HG03439 (cell line): ENCODE measurements at regions not wholly inside any gene's neighbourhood (a gene's known extent, or its start where the extent isn't known, plus 50 kb on each side); places are given as distances from the start of the nearest gene placed in this dataset.
"Not testable (repeated sequence)": the region's sequence is repeated elsewhere in the genome, so short reads cannot be mapped to it uniquely, and the experiment has no call there.

ENCODE experiments used
- ATAC-seq: cut with Tn5 transposase; IDR thresholded peaks from one replicate; pipeline ENCODE4 v1.9.1; 2021; ENCODE audit warnings: mild to moderate bottlenecking, moderate library complexity; ENCODE audit not compliant: unreplicated experiment

DNA sequence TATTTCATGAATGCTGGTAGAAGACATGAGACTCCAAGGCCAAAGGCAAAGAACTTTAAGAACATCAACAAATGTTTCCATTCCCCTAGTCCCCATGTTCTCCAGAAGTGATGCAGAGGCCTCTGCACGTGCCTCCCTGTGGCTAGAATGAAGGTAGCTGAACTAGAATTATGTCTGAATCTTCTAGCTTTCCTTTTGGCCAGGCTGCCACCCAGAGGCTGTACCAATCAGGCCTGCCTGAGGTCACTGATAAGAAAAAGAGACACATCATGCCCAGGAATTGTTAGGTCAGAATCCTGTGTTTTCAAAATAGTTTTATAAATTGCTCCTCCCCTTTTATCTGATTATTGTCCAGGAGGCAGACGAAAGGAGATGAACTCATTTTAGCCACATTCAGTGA is 188.0 kb upstream of the SLC16A7 start:
- ATAC-seq, result no peak

DNA sequence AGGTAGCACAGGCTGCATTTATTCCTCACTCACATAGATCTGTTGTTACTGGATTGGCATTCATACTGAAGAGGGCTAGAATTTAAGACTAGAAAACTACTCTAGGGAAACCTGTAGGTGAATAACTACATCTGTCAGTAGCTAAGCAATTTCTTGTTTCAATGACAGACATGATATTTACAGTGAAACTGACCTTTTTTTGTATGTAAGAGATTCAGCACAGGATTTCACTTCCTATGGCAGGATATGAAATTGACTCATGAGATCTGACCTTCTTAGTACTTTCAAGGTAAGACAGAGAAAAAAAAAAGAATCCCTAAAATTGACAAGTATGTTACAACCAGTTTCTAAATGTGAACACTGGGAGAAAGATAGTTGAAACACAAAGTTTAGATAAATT is 189.8 kb upstream of the SLC16A7 start:
- no peak for ATAC-seq

DNA sequence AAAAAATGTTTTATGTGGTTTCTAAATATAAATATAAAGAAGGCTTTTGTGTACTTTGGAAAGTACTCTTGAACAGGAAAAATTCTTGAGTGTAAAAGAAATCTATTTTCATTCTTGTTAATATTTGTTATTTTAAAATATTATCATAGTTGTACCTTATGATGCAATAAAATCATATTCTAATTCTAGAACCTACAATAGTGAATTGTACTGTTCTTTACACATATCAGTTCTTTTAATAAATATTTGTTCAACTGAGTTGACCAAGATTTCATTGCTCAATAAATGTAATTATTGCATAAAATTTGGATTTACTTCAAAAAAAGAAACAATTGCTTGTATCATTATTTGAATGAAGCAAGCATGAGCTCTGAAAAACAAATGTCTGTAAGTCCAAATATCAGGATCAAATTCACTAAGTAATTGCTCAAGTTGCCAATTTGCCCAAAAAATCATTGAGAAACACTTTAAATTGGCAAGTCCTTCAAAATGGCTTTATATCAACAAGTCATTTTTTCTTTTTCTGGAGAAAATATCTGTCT is 191.6 kb upstream of the SLC16A7 start:
- ATAC-seq, result no peak

DNA sequence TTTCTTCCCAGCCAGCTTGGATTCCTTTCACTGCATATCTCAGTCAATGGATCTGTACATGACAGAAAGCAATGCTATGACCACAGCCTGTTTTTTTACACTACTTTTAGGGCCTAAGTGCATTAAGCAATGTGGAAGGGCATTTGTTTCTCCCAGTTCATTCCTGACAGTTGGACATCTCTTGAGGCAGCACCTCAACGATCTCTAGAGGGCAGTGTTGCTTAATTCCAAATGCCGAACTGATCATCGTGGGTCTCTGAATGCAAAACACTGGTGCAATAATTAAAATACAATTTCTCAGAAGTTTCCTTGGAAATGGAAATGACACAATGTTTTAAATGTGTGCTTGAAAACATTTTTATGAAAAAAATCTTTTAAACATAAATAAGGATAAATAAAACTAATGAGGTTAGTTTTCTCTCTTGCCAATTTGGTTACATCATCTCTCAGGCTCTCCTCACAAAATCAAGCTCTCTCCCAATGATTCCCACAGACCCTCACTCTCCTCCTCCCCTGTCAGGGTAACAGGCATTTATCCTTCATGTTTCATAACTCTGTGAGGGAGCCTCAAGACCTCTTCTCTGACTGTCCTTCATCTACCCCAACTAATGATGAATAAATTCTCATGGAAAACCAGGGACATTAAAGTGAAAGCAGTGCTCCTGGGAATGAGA is 192.4 kb upstream of the SLC16A7 start:
- peak; percentile 64 for ATAC-seq

DNA sequence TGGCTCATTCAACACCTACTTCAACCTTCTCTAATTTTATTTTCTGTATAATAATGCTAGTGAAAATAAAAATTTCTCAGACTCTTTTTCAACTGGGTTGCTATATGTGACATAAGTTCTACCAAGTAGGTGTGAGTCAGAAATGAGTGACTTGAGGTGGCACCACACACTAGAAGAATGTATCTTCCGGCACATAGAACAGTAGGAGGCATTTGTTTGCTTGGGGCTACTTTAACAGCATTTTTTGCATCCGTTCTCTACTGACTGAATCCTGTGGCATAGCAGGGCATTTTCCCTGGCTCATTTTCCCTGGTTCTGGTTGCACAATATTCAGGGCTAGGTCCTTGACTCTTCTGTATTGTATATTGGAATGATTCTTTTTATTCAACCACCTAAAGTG is 194.0 kb upstream of the SLC16A7 start:
- no peak for ATAC-seq

DNA sequence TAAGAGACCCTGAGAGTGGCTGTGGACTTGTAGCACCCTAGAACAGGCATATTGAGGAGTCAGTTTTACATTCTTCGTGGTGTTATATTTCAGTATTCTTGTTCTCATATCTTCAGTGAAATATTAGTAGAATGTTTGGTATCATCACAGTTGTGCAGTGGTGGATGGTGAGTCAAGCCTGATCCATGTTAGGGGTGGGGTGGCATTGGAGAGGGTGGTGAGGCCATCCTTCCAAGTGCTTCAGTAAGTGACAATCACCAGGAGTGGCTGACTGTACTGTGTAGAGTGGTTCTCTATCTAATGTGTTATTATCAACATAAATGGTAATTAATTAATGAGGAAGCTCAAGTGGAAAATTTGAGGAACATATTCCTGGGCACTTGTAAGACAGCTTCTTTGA is 197.7 kb upstream of the SLC16A7 start:
- no peak for ATAC-seq

DNA sequence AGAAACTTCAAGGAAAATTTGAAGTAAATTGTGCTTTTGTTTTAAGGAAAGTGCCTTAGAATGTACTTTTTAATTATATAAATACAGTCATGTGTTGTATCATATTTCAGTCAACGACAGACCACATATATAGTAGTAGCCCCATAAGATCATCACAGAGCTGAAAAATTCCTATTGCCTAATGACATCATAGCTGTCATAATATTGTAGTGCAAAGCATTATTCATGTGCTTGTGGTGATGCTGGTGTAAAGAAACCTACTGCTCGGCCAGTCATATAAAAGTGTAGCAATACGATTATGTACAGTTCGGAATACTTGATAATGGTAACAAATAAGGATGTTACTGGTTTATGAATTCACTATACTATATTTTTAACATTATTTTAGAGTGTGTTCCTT is 198.9 kb upstream of the SLC16A7 start:
- no peak for ATAC-seq

DNA sequence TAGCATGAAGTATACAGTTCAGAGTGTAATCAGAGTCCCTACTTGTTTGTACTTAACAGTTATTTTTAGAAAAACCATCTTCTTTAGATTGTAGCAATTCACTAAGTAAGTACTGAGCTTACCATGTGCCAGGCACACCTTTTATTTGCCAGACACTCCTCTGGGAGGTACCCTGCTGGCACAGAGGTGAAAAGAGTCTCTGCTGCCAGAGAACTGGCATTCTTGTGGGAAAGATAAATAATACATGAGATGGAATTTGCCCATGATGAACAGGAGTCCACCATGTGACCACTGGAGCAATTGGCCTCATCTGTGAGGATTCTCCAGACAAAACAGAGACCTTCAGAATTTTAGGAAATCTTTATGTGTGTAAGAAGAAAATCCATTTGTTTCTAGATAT is 199.3 kb upstream of the SLC16A7 start:
- no peak for ATAC-seq

DNA sequence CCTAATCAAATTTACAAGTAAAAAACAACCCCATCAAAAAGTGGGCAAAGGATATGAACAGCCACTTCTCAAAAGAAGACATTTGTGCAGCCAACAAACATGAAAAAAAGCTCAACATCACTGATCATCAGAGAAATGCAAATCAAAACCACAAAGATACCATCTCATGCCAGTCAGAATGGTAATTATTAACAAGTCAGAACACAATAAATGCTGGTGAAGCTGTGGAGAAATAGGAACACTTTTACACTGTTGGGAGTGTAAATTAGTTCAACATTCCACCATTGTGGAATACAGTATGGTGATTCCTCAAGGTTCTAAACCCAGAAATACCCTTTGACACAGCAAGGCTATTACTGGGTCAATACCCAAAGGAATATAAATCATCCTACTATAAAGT is 200.5 kb upstream of the SLC16A7 start:
- not testable (repeated sequence) for ATAC-seq

DNA sequence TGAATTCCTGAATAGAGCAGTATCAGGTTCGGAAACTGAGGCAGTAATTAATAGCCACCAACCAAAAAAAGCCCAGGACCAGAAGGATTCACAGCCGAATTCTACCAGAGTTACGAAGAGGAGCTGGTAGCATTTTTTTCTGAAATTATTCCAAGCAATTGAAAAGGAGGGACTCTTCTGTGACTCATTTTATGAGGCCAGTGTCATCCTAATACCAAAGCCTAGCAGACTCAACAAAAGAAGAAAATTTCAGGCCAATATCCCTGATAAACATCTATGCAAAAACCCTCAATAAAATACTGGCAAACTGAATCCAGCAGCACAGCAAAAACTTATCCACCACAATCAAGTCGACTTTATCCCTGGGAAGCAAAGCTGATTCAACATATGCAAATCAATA is 202.3 kb upstream of the SLC16A7 start:
- ATAC-seq, result no peak

DNA sequence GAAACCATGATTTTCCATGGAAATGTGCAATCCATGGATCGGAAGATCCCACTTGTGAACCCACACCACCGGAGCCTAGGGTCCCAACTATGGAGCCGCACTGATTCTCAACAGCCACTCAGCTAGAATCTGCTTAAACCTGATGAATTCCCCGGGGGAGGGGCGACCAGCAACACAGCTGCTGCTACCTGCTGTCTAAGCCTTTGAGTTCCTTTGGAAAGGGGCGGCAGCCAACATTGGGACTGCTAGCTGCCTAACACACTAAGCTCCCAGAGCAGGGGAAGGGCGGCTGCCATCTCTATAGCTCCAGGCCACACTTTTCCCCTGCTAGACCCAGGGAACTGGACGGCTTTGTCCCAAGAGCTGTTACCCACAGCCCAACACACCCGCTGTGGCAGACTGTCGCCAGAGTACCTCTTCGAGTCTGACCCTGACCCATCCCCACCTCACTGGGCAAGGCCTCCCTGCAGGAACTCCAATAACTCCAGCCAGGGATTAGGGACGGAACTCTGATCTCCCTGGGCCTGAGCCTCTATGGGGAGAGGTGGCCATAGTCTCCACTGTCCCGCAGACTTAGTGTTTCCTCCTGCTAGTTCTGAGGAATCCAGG is 205.8 kb upstream of the SLC16A7 start:
- no peak for ATAC-seq

DNA sequence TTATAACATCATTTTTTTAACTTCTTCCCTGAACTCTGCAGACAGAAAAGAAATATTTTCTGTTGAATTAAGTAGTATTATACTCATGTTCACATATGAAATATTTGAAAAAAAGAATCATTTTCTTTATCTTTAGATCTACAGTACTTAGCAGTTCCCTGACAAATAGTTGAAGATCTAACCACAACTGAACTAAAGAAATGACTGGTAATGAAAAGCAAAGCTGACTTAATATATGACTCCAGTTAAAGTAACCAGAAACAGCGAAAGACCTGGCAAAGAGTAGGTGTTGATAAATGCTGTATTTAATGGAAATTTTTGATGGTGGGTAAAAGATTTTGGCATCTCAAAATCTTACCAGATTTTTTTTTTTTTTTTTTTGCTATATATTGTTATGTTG is 207.1 kb upstream of the SLC16A7 start:
- no peak for ATAC-seq

DNA sequence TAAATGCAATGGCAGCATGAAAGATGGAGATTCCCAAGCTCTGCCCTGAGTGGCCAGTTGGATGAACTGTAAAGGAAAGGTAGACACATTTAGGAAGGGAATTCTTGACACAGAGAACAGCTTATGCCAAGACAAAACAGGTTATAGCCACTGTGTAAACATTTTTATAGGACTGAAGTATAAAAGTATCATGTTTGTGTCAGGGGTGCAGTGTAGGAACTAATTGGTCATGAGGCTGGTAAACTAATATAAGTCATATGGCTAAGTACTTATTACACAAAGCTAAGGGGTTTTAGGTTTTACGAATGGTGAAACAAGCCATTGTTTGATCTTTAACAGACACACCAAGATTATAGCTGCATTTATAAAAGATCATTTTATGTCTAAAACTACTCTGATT is 207.7 kb upstream of the SLC16A7 start:
- ATAC-seq, result no peak

DNA sequence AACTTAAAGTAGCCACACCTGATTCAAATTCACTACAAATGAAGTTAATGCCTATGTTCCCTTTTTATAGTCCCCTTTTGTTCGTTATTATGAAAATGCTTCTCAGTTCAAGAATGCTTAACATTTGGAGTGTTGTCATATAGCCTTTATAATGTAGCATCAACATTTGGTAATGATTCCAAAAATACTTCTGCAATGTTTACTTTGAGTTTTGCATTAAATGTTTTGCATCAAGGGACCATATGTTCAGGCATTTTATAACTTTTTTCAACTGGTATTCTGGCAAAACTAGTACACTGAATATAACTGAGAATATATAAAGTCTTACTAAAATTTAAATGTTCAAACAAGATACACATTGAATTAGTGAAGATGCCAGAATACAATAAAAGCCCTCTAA is 209.6 kb upstream of the SLC16A7 start:
- no peak for ATAC-seq

DNA sequence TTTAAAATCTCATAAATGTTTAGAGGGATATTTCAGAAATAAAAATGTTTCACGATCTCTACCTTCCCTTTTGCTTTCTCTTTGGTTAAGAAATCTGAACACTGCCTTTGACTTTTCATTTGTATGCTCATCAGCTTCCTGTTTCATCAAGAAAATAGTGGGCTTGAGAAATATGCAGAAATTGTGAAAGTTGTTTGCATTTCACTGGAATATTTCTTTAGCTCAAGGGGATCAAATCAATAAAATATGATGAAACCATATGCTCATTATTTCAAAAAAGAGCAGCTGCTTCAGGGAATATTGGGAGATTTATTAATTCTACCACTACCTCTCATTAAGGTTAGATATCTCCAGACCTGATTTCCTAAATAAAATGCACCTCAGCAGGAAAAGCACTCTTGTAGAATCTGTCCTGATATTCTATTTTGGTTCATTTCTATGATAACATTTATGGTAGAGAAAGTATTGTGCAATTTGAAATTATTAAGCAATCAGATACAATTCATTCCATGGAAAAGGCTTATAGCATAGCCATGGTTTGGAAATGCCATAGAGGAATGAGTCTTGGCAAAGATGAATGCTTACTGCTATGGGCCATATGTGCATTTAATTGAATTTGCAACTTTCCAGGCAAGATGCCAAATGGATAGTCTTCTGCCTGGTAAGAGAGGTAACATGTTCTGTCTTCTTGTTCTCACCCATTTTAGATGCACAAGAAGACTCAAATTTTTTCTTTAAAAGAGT is 212.6 kb upstream of the SLC16A7 start:
- ATAC-seq, result no peak

DNA sequence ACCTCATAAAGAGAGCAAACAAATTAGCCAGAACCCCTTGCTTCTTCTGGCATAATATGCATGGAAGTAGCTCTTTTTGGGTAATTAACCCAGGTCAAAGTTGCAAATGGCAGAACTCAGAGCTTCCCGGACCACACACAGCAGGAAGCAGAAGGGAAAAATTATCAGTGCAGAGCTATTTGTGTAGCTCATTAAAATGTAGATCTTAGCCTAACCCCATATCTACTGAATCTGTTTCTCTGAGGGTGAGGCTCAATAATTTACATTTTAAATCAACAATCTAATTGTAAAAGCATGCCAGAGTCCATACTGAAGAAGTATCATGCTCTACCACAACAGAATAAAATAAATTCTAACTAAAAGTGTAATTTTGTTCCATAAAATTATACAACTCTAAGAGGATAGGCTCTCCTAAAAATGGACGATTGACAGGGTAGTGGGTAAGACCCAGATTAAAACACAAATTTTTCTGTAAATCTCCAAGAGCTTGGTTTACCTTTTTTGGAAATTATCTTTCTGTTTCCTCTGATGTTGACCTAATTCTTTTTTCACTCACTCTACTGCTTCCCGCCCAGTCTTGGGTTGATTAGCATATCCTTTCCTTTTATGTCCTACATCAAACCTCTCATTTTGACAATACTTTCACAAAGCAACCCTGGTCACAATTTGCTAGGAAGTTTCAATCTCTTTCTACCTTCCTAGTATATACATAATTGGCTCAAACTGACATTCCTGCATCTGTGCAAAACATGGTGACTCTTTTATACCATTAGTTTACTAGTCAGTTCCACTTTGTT is 213.3 kb upstream of the SLC16A7 start:
- no peak for ATAC-seq

DNA sequence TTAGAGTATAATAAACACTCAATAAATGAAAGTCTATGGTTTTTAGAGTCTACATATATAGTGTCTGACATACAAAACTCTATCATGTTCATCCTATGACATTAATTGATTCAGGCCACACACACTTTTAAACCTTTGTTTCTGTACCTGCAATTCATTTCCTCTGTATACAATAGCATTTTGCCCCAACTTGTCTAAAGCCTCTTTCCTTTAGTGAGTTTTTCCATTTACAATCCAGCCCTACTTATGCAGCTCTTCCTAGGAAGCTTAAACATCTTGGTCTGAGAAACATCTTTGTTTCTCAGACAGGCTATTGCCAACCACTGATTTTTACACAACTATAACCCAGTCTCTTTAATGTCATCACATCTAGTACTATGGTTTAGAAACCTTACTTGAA is 214.7 kb upstream of the SLC16A7 start:
- ATAC-seq, result no peak

DNA sequence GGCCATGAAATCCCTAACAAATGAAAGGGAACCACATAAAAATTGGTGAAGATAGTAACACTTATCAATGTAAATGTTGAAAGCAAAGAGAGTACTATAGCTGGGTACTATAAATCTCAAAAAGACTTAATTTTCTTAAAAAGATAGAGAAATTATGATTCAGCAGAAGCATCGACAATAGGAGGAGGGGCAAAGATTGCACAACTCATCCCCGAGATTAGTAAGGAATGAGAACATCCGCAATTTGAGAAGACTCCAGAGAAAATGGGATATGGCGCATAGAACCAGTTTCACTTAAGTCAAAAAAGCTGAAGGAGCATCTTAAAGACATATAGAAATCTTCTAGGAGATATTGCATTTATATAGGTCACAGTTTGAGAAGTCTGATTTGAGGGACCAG is 220.2 kb upstream of the SLC16A7 start:
- no peak for ATAC-seq

DNA sequence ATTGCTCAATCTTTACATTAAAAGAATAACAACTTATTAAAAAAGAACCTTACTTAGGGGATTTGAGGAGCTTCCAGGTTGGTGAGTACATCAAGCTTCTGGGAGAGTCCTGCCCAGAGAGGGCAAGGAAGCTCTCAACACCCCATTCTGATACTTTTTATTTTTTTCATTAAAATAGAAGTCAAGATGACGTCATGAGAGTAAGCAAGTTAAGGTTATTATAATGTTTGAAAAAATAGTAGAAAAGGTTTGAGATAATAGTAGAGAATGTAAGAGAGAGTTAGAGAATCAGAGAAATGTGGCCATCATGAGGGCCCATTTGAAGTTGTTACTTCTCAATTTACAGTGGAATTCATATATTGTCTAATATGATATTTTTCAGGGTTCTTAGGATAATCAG is 221.0 kb upstream of the SLC16A7 start:
- ATAC-seq, result no peak

DNA sequence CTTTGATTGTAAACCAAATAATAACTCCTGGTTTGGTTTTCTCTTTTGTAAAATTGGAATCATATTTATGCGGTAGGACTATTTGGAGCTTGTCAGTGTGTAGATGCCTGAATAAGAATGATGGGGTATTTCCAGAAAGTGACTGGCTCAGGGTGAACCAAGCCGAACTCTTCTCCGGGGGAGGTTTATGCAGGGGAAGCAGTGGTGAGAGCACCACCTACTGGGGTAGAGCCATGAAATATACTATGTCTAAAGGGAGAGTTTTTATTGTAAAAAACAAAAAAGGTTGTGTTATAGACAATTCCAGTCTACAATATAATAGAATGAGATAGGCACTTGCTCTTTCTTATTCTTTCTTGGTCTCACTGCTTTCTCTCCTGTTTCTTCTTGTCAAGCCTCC is 222.9 kb upstream of the SLC16A7 start:
- ATAC-seq, result no peak

DNA sequence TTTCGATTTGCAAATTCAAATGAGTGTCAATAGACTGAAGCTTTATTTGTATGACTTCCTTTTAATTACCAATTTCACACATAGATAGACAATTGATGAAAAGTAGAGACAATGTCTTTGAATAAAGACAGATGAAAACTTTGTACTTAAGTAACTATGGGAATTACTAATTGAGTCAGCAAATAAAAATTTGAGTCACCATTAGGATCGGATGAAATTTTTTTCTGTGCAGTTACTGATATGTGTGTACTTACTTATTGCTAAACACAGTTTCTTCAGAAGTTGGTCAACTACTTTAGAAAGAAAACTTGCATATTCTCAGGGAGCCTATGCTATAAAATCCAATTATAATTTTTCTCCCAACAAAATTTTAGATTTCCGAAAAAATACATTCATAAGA is 224.9 kb upstream of the SLC16A7 start:
- no peak for ATAC-seq
